Neural crest cell (in vitro differentiated cells): ENCODE measurements at regions not wholly inside any gene's neighbourhood (a gene's known extent, or its start where the extent isn't known, plus 50 kb on each side); places are given as distances from the start of the nearest gene placed in this dataset.
"Not testable (repeated sequence)": the region's sequence is repeated elsewhere in the genome, so short reads cannot be mapped to it uniquely, and the experiment has no call there.

Experiments used
- DNase-seq: peaks from one replicate; pipeline ENCODE4 v3.0.0; 2021; ENCODE audit warnings: low read depth, mixed read lengths, low spot score
- H3K27ac Mint-ChIP-seq: one replicate; pipeline ENCODE4 v1.8.0; 2021; ENCODE audit warnings: mild to moderate bottlenecking, mixed read lengths; ENCODE audit not compliant: unreplicated experiment
- H3K27me3 Mint-ChIP-seq: 2 replicates; pipeline ENCODE4 v1.8.0; 2021; ENCODE audit warnings: low read depth, mild to moderate bottlenecking, mixed read lengths
- H3K36me3 Mint-ChIP-seq: 2 replicates; pipeline ENCODE4 v1.8.0; 2021; ENCODE audit warnings: low read depth, mild to moderate bottlenecking, mixed read lengths
- H3K4me1 Mint-ChIP-seq: 2 replicates; pipeline ENCODE4 v1.8.0; 2021; ENCODE audit warnings: mixed read lengths
- H3K4me3 Mint-ChIP-seq: one replicate; pipeline ENCODE4 v1.8.0; 2021; ENCODE audit warnings: mild to moderate bottlenecking, mixed read lengths
- H3K9me3 Mint-ChIP-seq: 2 replicates; pipeline ENCODE4 v1.8.0; 2021; ENCODE audit warnings: mixed read lengths
- TF ChIP-seq, protein P1 (sequence below): fragments of 200-600 bp; sonication (generic); conservative IDR thresholded peaks from 2 replicates; pipeline ENCODE4 v1.5.0; 2021; ENCODE audit warnings: antibody characterized with exemption, mild to moderate bottlenecking

DNA sequence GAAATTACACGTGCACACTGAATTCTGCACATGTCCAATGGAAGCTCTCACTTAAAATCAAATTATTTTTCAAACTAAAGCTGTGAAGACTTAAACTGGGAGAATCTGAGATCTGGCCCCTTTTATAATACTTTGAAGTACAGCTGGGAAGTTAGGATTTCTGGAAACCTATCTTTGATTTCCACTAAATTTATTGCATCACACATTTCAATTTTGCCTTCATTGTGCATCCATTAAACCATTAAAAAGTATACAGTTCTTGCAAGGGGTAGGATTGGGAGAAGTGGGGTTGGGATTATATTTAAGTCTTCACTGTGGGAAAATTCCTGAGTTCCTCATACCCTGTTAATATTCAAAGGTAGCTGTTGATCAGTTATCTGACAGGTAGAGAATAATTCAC lies 1229.6 kb upstream of the ZEB2 start:
- DNase-seq: no peak
- Mint-ChIP-seq H3K4me3 (no peak overlapping the region), H3K27me3 (no peaks in the 10 kb centered on the region), H3K27ac (no peak overlapping the region), H3K4me1 (peaks cover 34% of the 10 kb centered on the region), H3K9me3 (no peaks in the 10 kb centered on the region), H3K36me3 (no peaks in the 10 kb centered on the region)
- TF ChIP-seq, protein P1, sequence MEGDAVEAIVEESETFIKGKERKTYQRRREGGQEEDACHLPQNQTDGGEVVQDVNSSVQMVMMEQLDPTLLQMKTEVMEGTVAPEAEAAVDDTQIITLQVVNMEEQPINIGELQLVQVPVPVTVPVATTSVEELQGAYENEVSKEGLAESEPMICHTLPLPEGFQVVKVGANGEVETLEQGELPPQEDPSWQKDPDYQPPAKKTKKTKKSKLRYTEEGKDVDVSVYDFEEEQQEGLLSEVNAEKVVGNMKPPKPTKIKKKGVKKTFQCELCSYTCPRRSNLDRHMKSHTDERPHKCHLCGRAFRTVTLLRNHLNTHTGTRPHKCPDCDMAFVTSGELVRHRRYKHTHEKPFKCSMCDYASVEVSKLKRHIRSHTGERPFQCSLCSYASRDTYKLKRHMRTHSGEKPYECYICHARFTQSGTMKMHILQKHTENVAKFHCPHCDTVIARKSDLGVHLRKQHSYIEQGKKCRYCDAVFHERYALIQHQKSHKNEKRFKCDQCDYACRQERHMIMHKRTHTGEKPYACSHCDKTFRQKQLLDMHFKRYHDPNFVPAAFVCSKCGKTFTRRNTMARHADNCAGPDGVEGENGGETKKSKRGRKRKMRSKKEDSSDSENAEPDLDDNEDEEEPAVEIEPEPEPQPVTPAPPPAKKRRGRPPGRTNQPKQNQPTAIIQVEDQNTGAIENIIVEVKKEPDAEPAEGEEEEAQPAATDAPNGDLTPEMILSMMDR: no peak

- TF ChIP-seq, protein P1: no peak
- Mint-ChIP-seq H3K36me3 (no peaks in the 10 kb centered on the region), H3K27me3 (no peaks in the 10 kb centered on the region), H3K9me3 (no peaks in the 10 kb centered on the region), H3K27ac (no peak overlapping the region), H3K4me3 (no peak overlapping the region), H3K4me1 (peaks cover 33% of the 10 kb centered on the region)
- no peak for DNase-seq
Measured at GRCh38 chr2:145748927-145749326, 1229.0 kb upstream of the ZEB2 start.

DNA sequence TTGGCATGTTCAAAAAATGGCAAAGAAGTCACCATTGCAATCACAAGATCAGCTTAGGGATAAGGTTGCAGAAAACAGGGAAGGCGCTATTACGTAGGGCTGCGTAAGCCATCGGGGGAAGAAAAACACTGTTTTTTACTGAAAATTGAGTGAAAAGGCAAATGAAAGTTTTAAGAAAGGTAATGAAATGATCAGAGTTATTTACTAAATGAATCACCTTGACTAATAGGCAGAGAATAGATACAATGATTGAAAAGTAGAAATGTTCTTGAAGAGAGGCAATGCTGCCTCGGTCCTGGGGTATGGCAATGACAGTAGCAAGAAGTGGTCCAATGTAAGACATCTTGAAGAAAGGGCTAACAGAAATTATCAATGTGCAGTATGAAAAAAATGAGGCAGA lies 1227.8 kb upstream of the ZEB2 start:
- H3K9me3 Mint-ChIP-seq: no peaks in the 10 kb centered on the region
- no peaks in the 10 kb centered on the region for H3K27me3 Mint-ChIP-seq
- H3K4me1 Mint-ChIP-seq: peaks cover 22% of the 10 kb centered on the region
- H3K27ac Mint-ChIP-seq: no peak overlapping the region
- DNase-seq: no peak
- TF ChIP-seq, protein P1: no peak
- no peaks in the 10 kb centered on the region for H3K36me3 Mint-ChIP-seq
- no peak overlapping the region for H3K4me3 Mint-ChIP-seq

DNA sequence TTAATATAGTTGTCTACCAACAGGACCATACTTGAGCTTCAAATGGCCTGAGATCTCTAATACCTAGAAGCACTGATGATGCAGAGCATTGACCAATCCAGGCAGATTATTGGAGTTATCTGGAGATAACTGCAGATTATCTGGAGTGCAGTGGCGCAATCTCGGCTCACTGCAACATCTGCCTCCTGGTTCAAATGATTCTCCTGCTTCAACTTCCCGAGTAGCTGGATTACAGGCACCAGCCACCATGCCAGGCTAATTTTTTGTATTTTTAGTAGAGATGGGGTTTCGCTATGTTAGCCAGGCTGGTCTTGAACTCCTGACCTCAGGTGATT lies 1225.4 kb upstream of the ZEB2 start:
- not testable (repeated sequence) for DNase-seq, H3K27ac Mint-ChIP-seq, H3K9me3 Mint-ChIP-seq, H3K4me3 Mint-ChIP-seq, H3K4me1 Mint-ChIP-seq, H3K27me3 Mint-ChIP-seq, H3K36me3 Mint-ChIP-seq

- Mint-ChIP-seq H3K27ac (no peak overlapping the region), H3K4me3 (no peak overlapping the region), H3K4me1 (no peaks in the 10 kb centered on the region), H3K27me3 (no peaks in the 10 kb centered on the region), H3K9me3 (peaks cover 5% of the 10 kb centered on the region), H3K36me3 (peaks cover 2% of the 10 kb centered on the region)
- TF ChIP-seq, protein P1: no peak
- no peak for DNase-seq
Measured at GRCh38 chr2:145744541-145745386, 1224.8 kb upstream of the ZEB2 start.

GRCh38 chr2:145743011-145743410 lies 1223.1 kb upstream of the ZEB2 start:
- Mint-ChIP-seq H3K36me3 (peaks cover 2% of the 10 kb centered on the region), H3K27me3 (no peaks in the 10 kb centered on the region), H3K27ac (no peak overlapping the region), H3K4me1 (no peaks in the 10 kb centered on the region), H3K9me3 (peaks cover 5% of the 10 kb centered on the region), H3K4me3 (no peak overlapping the region)
- no peak for DNase-seq
- TF ChIP-seq, protein P1: no peak
